ENCODE measurements at regions not wholly inside any gene's neighbourhood (a gene's known extent, or its start where the extent isn't known, plus 50 kb on each side); places are given as distances from the start of the nearest gene placed in this dataset.

GRCh38 chr1:88455621-88456256, 228.3 kb upstream of the PKN2 start:
- no peak for DNase-seq (ENCODE audit: low spot score)
- in situ Hi-C loops (cut with MboI; ENCODE audit: low sequenced_read_pairs, unreplicated experiment): no loop called here
- TF ChIP-seq, protein P1, sequence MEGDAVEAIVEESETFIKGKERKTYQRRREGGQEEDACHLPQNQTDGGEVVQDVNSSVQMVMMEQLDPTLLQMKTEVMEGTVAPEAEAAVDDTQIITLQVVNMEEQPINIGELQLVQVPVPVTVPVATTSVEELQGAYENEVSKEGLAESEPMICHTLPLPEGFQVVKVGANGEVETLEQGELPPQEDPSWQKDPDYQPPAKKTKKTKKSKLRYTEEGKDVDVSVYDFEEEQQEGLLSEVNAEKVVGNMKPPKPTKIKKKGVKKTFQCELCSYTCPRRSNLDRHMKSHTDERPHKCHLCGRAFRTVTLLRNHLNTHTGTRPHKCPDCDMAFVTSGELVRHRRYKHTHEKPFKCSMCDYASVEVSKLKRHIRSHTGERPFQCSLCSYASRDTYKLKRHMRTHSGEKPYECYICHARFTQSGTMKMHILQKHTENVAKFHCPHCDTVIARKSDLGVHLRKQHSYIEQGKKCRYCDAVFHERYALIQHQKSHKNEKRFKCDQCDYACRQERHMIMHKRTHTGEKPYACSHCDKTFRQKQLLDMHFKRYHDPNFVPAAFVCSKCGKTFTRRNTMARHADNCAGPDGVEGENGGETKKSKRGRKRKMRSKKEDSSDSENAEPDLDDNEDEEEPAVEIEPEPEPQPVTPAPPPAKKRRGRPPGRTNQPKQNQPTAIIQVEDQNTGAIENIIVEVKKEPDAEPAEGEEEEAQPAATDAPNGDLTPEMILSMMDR (IDR thresholded peaks at IDR 0.05; ENCODE audit: borderline replicate concordance, control extremely low read depth, extremely low read depth, insufficient read depth, missing control alignments): no peak

DNA sequence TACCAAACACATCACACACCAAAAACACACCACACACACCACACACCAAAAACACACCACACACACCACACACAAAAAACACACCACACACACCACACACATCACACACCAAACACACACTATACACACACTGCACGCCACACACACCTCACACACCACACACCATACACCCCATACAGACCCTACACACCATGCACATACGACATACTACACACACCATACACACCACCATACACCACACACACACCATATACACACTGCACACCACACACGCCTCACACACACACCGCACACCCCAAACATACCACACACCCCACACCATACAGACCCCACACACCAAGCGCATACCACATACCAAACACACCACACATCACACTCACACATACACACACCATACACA, 226.9 kb upstream of the PKN2 start:
- DNase-seq (ENCODE audit: low spot score): no peak
- TF ChIP-seq, protein P1 (IDR thresholded peaks at IDR 0.05; ENCODE audit: borderline replicate concordance, control extremely low read depth, extremely low read depth, insufficient read depth, missing control alignments): no peak
- in situ Hi-C loops (cut with MboI; ENCODE audit: low sequenced_read_pairs, unreplicated experiment): no loop called here

GRCh38 chr1:88461007-88461406, 223.1 kb upstream of the PKN2 start:
- in situ Hi-C loops (cut with MboI; ENCODE audit: low sequenced_read_pairs, unreplicated experiment): no loop called here
- no peak for DNase-seq (ENCODE audit: low spot score)
- TF ChIP-seq, protein P1 (IDR thresholded peaks at IDR 0.05; ENCODE audit: borderline replicate concordance, control extremely low read depth, extremely low read depth, insufficient read depth, missing control alignments): no peak

- TF ChIP-seq, protein P1 (IDR thresholded peaks at IDR 0.05; ENCODE audit: borderline replicate concordance, control extremely low read depth, extremely low read depth, insufficient read depth, missing control alignments): no peak
- in situ Hi-C loops (cut with MboI; ENCODE audit: low sequenced_read_pairs, unreplicated experiment): no loop called here
- DNase-seq (ENCODE audit: low spot score): no peak
Measured at GRCh38 chr1:88462096-88462487, 222.0 kb upstream of the PKN2 start.

- TF ChIP-seq, protein P1 (IDR thresholded peaks at IDR 0.05; ENCODE audit: borderline replicate concordance, control extremely low read depth, extremely low read depth, insufficient read depth, missing control alignments): no peak
- DNase-seq (ENCODE audit: low spot score): no peak
- in situ Hi-C loops (cut with MboI; ENCODE audit: low sequenced_read_pairs, unreplicated experiment): no loop called here
Measured at GRCh38 chr1:88462488-88463261, 221.4 kb upstream of the PKN2 start.

DNA sequence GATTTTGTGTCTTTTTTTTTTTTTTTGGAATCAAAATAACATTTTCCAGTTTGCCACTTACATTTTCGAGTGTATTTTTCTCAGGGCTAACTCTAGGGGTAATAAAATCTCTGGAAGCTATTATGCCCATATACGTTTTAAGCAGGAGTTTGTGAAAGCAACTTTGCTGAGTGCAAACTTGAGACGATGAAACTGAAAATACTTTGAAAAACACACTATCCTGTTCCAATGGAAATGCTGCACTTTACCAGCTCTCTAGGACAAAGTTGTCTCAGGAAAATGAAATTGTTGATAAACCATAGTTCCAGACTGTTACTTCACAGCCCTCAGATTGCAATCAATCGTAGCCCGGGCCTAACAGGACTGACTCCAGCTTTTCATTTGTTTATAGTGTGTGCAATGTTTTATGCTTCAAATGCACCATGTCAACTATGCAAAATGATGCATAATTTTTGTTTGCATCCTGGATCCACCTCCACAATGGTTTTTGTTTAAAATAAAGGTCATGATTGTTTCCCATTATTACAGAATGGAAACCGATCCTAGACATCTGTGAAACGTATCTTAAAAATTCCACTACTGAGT, 220.6 kb upstream of the PKN2 start:
- in situ Hi-C loops (cut with MboI; ENCODE audit: low sequenced_read_pairs, unreplicated experiment): no loop called here
- DNase-seq (ENCODE audit: low spot score): no peak
- TF ChIP-seq, protein P1 (IDR thresholded peaks at IDR 0.05; ENCODE audit: borderline replicate concordance, control extremely low read depth, extremely low read depth, insufficient read depth, missing control alignments): no peak
